PC-9 (cell line): ENCODE measurements at regions not wholly inside any gene's neighbourhood (a gene's known extent, or its start where the extent isn't known, plus 50 kb on each side); places are given as distances from the start of the nearest gene placed in this dataset.

ENCODE experiments used
- CTCF ChIP-seq: fragments of 200-600 bp; sonication (generic); conservative IDR thresholded peaks from 2 replicates; pipeline ENCODE4 v1.6.1; 2017; ENCODE audit warnings: mixed run types, antibody characterized with exemption, mild to moderate bottlenecking, moderate library complexity
- EZH2 ChIP-seq: fragments of 200-600 bp; sonication (generic); IDR thresholded peaks from 2 replicates; pipeline ENCODE4 v1.8.0; 2017; ENCODE audit warnings: antibody characterized with exemption, low read depth

GRCh38 chr4:30835044-30835443 lies 114.9 kb downstream of the PCDH7 start:
- TF ChIP-seq CTCF (no peak), EZH2 (no peak)
